SK-N-SH (cell line): ENCODE measurements at regions not wholly inside any gene's neighbourhood (a gene's known extent, or its start where the extent isn't known, plus 50 kb on each side); places are given as distances from the start of the nearest gene placed in this dataset.

ENCODE experiments used
- EZH2phosphoT487 ChIP-seq: fragments of 200-600 bp; sonication (generic); IDR thresholded peaks from 2 replicates; pipeline ENCODE4 v1.6.1; 2017; ENCODE audit warnings: low read depth, mixed run types, mild to moderate bottlenecking, antibody characterized with exemption, moderate library complexity, borderline replicate concordance
- FOSL2 ChIP-seq: IDR thresholded peaks from 2 replicates; pipeline ENCODE4 v1.4.0; 2012; ENCODE audit warnings: low read depth, mild to moderate bottlenecking, moderate library complexity, borderline replicate concordance
- FOXJ3 ChIP-seq: sonication (generic); formaldehyde crosslinking; IDR thresholded peaks from 2 replicates; pipeline ENCODE4 v1.5.1; 2020; ENCODE audit warnings: mild to moderate bottlenecking, missing genetic modification reagents
- GABPA ChIP-seq: IDR thresholded peaks from 2 replicates; pipeline ENCODE4 v1.4.0; 2012; ENCODE audit warnings: low read depth, mild to moderate bottlenecking
- POLR2AphosphoS5 ChIP-seq: IDR thresholded peaks from 2 replicates; pipeline ENCODE4 v1.6.1; 2012; ENCODE audit warnings: low read depth, low read length
- RCOR1 ChIP-seq: fragments of 150-350 bp; IDR thresholded peaks from 2 replicates; pipeline ENCODE4 v1.6.1; 2017; ENCODE audit warnings: antibody characterized with exemption, low read length
- RFX5 ChIP-seq: IDR thresholded peaks from 2 replicates; pipeline ENCODE4 v1.6.1; 2012; ENCODE audit warnings: mild to moderate bottlenecking, improper control_type of control experiment, low read length
- RXRA ChIP-seq: IDR thresholded peaks from 2 replicates; pipeline ENCODE4 v1.4.0; 2012; ENCODE audit warnings: low read depth, mild to moderate bottlenecking, borderline replicate concordance
- TAF1 ChIP-seq: IDR thresholded peaks from 2 replicates; pipeline ENCODE4 v1.6.1; 2012; ENCODE audit warnings: low read depth, mild to moderate bottlenecking, low read length, moderate library complexity, borderline replicate concordance
- TCF12 ChIP-seq: IDR thresholded peaks from 2 replicates; pipeline ENCODE4 v1.4.0; 2012
- TEAD4 ChIP-seq: IDR thresholded peaks from 2 replicates; pipeline ENCODE4 v1.4.0; 2012; ENCODE audit warnings: mild to moderate bottlenecking, borderline replicate concordance; ENCODE audit not compliant: insufficient read depth
- TF ChIP-seq, protein P1 (sequence below): fragments of 200-600 bp; sonication (generic); IDR thresholded peaks from 2 replicates; pipeline ENCODE4 v1.6.1; 2017; ENCODE audit warnings: antibody characterized with exemption, mild to moderate bottlenecking, moderate library complexity
- TF ChIP-seq, protein P2 (sequence below): IDR thresholded peaks from 2 replicates; pipeline ENCODE4 v1.6.1; 2012; ENCODE audit warnings: mild to moderate bottlenecking, low read depth, low read length, moderate library complexity

DNA sequence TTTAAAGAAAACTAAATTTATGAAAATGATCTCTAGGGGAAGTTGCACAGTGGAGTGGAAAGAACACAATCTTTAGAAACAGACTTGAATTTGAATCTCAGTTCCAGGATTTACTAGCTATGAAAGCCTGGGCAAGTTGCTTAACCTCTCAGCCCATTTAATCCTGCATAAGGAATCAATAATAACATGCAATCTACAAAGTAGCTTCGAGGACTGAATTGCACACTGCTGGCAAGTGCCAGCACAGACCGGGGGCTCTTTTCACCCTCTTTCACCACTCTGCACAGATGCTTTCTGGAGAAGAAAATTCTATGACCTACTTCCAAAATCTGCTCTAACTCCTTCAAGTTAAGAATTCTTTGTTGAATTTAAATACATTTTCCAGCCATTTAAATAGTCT, 63.4 kb upstream of the ANK3 start:
- TF ChIP-seq, protein P1, sequence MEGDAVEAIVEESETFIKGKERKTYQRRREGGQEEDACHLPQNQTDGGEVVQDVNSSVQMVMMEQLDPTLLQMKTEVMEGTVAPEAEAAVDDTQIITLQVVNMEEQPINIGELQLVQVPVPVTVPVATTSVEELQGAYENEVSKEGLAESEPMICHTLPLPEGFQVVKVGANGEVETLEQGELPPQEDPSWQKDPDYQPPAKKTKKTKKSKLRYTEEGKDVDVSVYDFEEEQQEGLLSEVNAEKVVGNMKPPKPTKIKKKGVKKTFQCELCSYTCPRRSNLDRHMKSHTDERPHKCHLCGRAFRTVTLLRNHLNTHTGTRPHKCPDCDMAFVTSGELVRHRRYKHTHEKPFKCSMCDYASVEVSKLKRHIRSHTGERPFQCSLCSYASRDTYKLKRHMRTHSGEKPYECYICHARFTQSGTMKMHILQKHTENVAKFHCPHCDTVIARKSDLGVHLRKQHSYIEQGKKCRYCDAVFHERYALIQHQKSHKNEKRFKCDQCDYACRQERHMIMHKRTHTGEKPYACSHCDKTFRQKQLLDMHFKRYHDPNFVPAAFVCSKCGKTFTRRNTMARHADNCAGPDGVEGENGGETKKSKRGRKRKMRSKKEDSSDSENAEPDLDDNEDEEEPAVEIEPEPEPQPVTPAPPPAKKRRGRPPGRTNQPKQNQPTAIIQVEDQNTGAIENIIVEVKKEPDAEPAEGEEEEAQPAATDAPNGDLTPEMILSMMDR, result no peak
- TF ChIP-seq TCF12, result no peak
- TF ChIP-seq FOXJ3 (CRISPR knock-in tag), result no peak
- no peak for TF ChIP-seq TAF1
- no peak for TF ChIP-seq POLR2AphosphoS5
- no peak for TF ChIP-seq RXRA
- TF ChIP-seq, protein P2, sequence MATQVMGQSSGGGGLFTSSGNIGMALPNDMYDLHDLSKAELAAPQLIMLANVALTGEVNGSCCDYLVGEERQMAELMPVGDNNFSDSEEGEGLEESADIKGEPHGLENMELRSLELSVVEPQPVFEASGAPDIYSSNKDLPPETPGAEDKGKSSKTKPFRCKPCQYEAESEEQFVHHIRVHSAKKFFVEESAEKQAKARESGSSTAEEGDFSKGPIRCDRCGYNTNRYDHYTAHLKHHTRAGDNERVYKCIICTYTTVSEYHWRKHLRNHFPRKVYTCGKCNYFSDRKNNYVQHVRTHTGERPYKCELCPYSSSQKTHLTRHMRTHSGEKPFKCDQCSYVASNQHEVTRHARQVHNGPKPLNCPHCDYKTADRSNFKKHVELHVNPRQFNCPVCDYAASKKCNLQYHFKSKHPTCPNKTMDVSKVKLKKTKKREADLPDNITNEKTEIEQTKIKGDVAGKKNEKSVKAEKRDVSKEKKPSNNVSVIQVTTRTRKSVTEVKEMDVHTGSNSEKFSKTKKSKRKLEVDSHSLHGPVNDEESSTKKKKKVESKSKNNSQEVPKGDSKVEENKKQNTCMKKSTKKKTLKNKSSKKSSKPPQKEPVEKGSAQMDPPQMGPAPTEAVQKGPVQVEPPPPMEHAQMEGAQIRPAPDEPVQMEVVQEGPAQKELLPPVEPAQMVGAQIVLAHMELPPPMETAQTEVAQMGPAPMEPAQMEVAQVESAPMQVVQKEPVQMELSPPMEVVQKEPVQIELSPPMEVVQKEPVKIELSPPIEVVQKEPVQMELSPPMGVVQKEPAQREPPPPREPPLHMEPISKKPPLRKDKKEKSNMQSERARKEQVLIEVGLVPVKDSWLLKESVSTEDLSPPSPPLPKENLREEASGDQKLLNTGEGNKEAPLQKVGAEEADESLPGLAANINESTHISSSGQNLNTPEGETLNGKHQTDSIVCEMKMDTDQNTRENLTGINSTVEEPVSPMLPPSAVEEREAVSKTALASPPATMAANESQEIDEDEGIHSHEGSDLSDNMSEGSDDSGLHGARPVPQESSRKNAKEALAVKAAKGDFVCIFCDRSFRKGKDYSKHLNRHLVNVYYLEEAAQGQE, result no peak
- TF ChIP-seq FOSL2, result no peak
- TF ChIP-seq RFX5, result no peak
- TF ChIP-seq EZH2phosphoT487, result no peak
- TF ChIP-seq RCOR1, result no peak
- TF ChIP-seq TEAD4, result no peak
- no peak for TF ChIP-seq GABPA
